Endothelial cell of umbilical vein (primary cell): ENCODE measurements at regions not wholly inside any gene's neighbourhood (a gene's known extent, or its start where the extent isn't known, plus 50 kb on each side); places are given as distances from the start of the nearest gene placed in this dataset.

ENCODE experiments used
- BruUV-seq: library from RNA; stranded (reverse); fragments of 400-500 nt; replicated peaks from 2 replicates; lab custom pipeline; 2021; lab: Mats Ljungman, UMichigan
- CTCF ChIA-PET: fragments of 300-600, 350-600 bp; sonication (Branson Sonifier 250); formaldehyde crosslinking; loops from one replicate; lab custom pipeline; 2021; ENCODE audit warnings: antibody characterized with exemption, inconsistent platforms; lab: Charles Lee
- POLR2A ChIA-PET: fragments of 300-600, 350-600 bp; sonication (Branson Sonifier 250); formaldehyde crosslinking; loops from one replicate; lab custom pipeline; 2021; ENCODE audit warnings: antibody characterized with exemption, inconsistent platforms; lab: Charles Lee
- DNase-seq: peaks from one replicate; pipeline ENCODE4 v3.0.0-alpha.2; 2011; ENCODE audit warnings: low read depth, low spot score
- FAIRE-seq: peaks from 2 replicates; lab custom pipeline; 2011; peaks lifted over from hg19 to GRCh38; lab: Jason Lieb, UNC
- H2AFZ ChIP-seq: 2 replicates; pipeline ENCODE4 v1.6.0; 2012; ENCODE audit warnings: low read depth, low read length, control low read depth, inconsistent platforms
- H3K27ac ChIP-seq: 2 replicates; pipeline ENCODE4 v1.5.1; 2011; ENCODE audit warnings: low read depth, mild to moderate bottlenecking, control low read depth, low read length, moderate library complexity; ENCODE audit not compliant: insufficient read depth
- H3K27me3 ChIP-seq, 2 experiments: 2 replicates each; pipeline versions ENCODE4 v1.6.0 to v1.6.1; 2011; ENCODE audit warnings: low read length in 2 of 2, mixed read lengths in 1 of 2; ENCODE audit not compliant: control insufficient read depth in 2 of 2, insufficient read depth in 2 of 2
- H3K36me3 ChIP-seq, 2 experiments: 2 replicates in 1 of 2; 3 replicates in 1 of 2; pipeline ENCODE4 v1.5.1; 2011; ENCODE audit warnings: low read length in 2 of 2, mild to moderate bottlenecking in 1 of 2, moderate library complexity in 1 of 2; ENCODE audit not compliant: control insufficient read depth in 2 of 2, insufficient read depth in 2 of 2; ENCODE audit errors: extremely low read depth in 1 of 2
- H3K4me1 ChIP-seq: 3 replicates; pipeline ENCODE4 v1.5.1; 2011; ENCODE audit warnings: mild to moderate bottlenecking, low read length; ENCODE audit not compliant: control insufficient read depth, insufficient read depth; ENCODE audit errors: extremely low read depth
- H3K4me2 ChIP-seq: 2 replicates; pipeline ENCODE4 v1.6.1; 2011; ENCODE audit warnings: low read length, control low read depth, mixed read lengths; ENCODE audit not compliant: insufficient read depth
- H3K4me3 ChIP-seq, 3 experiments: fragments of 200-600 bp in 1 of 3; sonication (generic), shearing (Covaris generic) in 1 of 3; replicated peaks in 1 of 3; 2 replicates each; pipeline ENCODE4 v1.5.1; 2011 to 2016; ENCODE audit warnings: control low read depth in 3 of 3, low read length in 3 of 3, mild to moderate bottlenecking in 2 of 3, inconsistent platforms in 1 of 3, low read depth in 1 of 3, moderate library complexity in 1 of 3; ENCODE audit not compliant: insufficient read depth in 1 of 3
- H3K79me2 ChIP-seq: 2 replicates; pipeline ENCODE4 v1.6.0; 2012; ENCODE audit warnings: low read length, inconsistent platforms; ENCODE audit not compliant: control insufficient read depth, insufficient read depth
- H3K9ac ChIP-seq: replicated peaks from 2 replicates; pipeline ENCODE3; 2011; ENCODE audit warnings: low read length, control low read depth; ENCODE audit not compliant: insufficient read depth; ENCODE audit errors: extremely low read depth
- H3K9me1 ChIP-seq: replicated peaks from 3 replicates; pipeline ENCODE4 v1.6.0; 2011; ENCODE audit warnings: mild to moderate bottlenecking, low read length; ENCODE audit not compliant: control insufficient read depth, insufficient read depth; ENCODE audit errors: extremely low read depth
- H3K9me3 ChIP-seq: replicated peaks from 2 replicates; pipeline ENCODE4 v1.5.1; 2012; ENCODE audit warnings: low read length, inconsistent platforms; ENCODE audit not compliant: control insufficient read depth, insufficient read depth
- H4K20me1 ChIP-seq: replicated peaks from 2 replicates; pipeline ENCODE3; 2011; ENCODE audit warnings: mild to moderate bottlenecking, low read length; ENCODE audit not compliant: control insufficient read depth, insufficient read depth; ENCODE audit errors: extremely low read depth
- CTCF ChIP-seq, 2 donors: IDR thresholded peaks; 1 replicate in 1 of 2; 2 replicates in 1 of 2; pipeline ENCODE4 v1.5.1; 2011; ENCODE audit warnings: low read length in 2 of 2, mild to moderate bottlenecking in 2 of 2, moderate library complexity in 2 of 2, control low read depth in 1 of 2, inconsistent platforms in 1 of 2, low read depth in 1 of 2; ENCODE audit not compliant: insufficient read depth in 1 of 2; ENCODE audit errors: extremely low read depth in 1 of 2
- EZH2 ChIP-seq: IDR thresholded peaks from 2 replicates; pipeline ENCODE4 v1.6.1; 2012; ENCODE audit warnings: borderline replicate concordance, low read depth, mild to moderate bottlenecking, moderate library complexity, low read length, inconsistent platforms; ENCODE audit not compliant: severe bottlenecking
- FOS ChIP-seq: IDR thresholded peaks from 2 replicates; pipeline ENCODE4 v1.6.1; 2011; ENCODE audit warnings: mild to moderate bottlenecking, low read length, moderate library complexity, borderline replicate concordance; ENCODE audit not compliant: insufficient read depth
- GATA2 ChIP-seq: IDR thresholded peaks from 2 replicates; pipeline ENCODE4 v1.7.0; 2011; ENCODE audit warnings: low read depth, mild to moderate bottlenecking, moderate library complexity, mixed read lengths, low read length; ENCODE audit not compliant: insufficient read length, insufficient read depth
- JUN ChIP-seq: IDR thresholded peaks from 2 replicates; pipeline ENCODE4 v1.6.1; 2011; ENCODE audit warnings: borderline replicate concordance, low read depth; ENCODE audit not compliant: insufficient read length, insufficient read depth
- MAX ChIP-seq: IDR thresholded peaks from 2 replicates; pipeline ENCODE4 v1.6.1; 2011; ENCODE audit not compliant: insufficient read depth, insufficient read length
- MYC ChIP-seq: IDR thresholded peaks from one replicate; pipeline ENCODE4 v1.6.1; 2011; ENCODE audit warnings: mild to moderate bottlenecking, low read depth, low read length
- POLR2A ChIP-seq: IDR thresholded peaks from 2 replicates; pipeline ENCODE4 v1.6.1; 2012; ENCODE audit warnings: low read depth, mild to moderate bottlenecking, control low read depth, low read length
- POLR2AphosphoS5 ChIP-seq: IDR thresholded peaks from 2 replicates; pipeline ENCODE4 v1.6.1; 2012; ENCODE audit warnings: low read depth, mild to moderate bottlenecking, control low read depth, low read length, moderate library complexity; ENCODE audit not compliant: insufficient read depth
- dilution Hi-C: fragments of 300-500 bp; cut with MboI; formaldehyde crosslinking; loops from one replicate; pipeline ENCODE4 v1.15.0; 2019; ENCODE audit warnings: low sequenced_read_pairs; ENCODE audit not compliant: extremely low pct_ligation_motif_present
- intact Hi-C: fragments of 100-400 bp; cut with micrococcal nuclease; formaldehyde crosslinking; loops from one replicate; pipeline ENCODE4 v1.10.0; 2022

GRCh38 chr11:37230865-37231264, 632.8 kb upstream of the RAG2 start:
- Histone ChIP-seq H3K27ac (no peak overlapping the region), H3K36me3 (no peaks in the 10 kb centered on the region), H4K20me1 (no peaks in the 10 kb centered on the region), H3K4me3 (no peak overlapping the region), H3K9ac (no peak overlapping the region), H2AFZ (no peak overlapping the region), H3K79me2 (no peaks in the 10 kb centered on the region), H3K9me3 (peaks cover 8% of the 10 kb centered on the region), H3K4me1 (no peaks in the 10 kb centered on the region), H3K4me2 (no peak overlapping the region), H3K9me1 (no peaks in the 10 kb centered on the region), H3K27me3 (no peaks in the 10 kb centered on the region)
- DNase-seq (no peak), FAIRE-seq (no peak)
- no peak for TF ChIP-seq GATA2
- TF ChIP-seq MYC, result no peak
- no peak for TF ChIP-seq EZH2
- no peak for TF ChIP-seq POLR2AphosphoS5
- TF ChIP-seq CTCF (IDR thresholded peaks at IDR 0.05; ENCODE audit: extremely low read depth in 1 of 2, insufficient read depth in 1 of 2, low read depth in 1 of 2, low read length in 2 of 2), result no peak
- TF ChIP-seq MAX, result no peak
- TF ChIP-seq JUN, result no peak
- no peak for TF ChIP-seq FOS
- no peak for TF ChIP-seq POLR2A
- ChIA-PET CTCF (no interaction called here), POLR2A (no interaction called here)
- intact Hi-C loops, result no loop called here
- no TSS peak for BruUV-seq
- dilution Hi-C loops, result no loop called here
